ENCODE measurements at regions not wholly inside any gene's neighbourhood (a gene's known extent, or its start where the extent isn't known, plus 50 kb on each side); places are given as distances from the start of the nearest gene placed in this dataset.

DNA sequence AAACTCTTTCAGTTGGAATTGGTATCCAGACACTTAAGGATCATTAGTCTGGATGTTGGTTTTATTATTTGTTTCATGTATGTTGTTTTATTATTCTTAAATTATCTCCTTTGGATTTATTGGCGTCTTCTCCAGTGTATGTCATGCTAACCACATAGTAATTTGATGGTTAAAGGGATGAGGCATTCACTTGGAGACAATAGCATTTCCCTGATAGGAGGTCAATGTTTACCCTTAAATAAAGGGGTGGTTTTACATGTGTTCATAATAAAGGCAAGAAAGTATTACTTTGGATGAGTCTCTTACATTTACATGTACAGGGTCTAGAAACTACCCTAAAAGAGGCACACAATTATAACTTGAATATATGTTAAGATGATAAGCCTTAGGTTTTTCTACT, 51.2 kb upstream of the RNF144B start:
- DNase-seq (ENCODE audit: low spot score) = no peak

DNA sequence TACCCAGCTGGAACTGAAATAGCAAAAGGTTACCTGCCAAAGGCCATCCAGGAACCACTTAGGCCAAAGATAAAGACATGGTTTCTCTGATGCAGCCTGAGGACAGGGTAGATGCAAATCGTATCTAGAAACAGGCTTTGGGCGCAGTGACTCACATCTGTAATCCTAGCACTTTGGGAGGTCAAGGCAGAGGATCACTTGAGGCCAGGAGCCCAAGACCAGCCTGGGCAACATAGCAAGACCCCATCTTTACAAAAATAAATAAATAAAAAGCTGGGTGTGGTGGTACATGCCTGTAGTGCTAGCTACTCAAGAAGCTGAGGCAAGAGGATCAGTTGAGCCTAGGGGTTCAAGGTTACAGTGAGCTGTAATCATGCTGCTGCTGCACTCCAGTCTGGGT, 52.9 kb upstream of the RNF144B start:
- DNase-seq (ENCODE audit: low spot score) = no peak

DNA sequence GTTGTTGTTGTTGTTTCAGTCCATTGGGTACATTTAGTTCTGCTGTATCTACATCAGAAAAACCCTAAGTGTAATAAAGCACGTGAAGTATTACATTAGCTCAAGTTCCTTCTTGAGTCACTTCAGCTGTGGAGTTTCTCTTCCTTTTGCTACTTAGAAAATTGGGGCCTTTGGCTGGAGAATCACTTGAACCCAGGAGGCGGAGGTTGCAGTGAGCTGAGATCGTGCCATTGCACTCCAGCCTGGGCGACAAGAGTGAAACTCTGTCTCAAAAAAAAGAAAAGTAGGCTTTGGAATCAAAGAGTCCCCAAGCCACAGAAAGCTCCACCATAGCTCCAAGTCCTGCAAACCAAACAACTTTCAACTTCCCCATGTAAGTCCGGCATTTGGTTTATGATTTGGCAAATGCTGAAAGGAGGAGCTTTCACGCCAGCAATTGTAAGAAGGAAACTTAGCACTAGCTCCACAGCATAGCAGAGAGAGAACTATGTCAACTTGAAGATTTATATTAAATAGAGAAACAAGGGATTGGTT, 56.5 kb upstream of the RNF144B start:
- DNase-seq (ENCODE audit: low spot score) = no peak

DNA sequence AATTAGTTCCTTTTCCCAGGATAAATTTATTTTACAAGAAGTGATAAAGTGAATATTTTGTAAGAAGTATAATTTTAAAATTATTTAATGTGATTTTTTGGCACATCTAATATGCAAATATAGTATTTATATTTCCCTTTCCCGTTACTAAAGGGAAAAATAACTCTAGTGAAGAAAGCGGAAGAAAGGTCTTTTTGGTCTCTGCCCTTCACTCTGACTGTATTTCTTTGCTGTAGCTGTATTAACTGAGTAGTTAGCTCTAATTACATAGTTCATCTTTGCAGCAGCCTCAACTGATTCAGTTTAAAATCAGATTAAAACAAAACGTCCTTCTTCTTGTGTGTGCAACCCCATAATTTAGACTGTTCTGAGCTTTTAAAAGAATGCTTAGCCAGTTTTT, 57.4 kb upstream of the RNF144B start:
- DNase-seq (ENCODE audit: low spot score) = no peak

DNA sequence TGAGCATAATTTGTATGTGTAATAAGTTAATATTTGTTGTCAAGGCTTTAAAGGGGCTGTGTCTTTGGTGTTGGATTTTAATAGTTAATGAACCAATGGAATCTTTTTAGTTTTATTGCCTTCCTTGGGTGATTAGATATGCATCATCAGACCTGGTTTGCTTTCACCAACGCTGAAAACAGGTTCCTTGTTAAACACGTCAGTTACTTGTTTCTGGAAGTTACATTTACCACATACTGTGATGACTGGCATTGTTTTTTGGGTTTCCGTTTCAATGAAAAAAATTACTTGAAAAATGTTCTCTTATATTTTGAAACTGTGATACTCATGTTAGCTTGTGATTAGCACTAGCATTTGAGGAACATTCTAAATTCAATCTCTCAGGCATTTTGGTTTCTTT, 58.6 kb upstream of the RNF144B start:
- no peak for DNase-seq (ENCODE audit: low spot score)

DNA sequence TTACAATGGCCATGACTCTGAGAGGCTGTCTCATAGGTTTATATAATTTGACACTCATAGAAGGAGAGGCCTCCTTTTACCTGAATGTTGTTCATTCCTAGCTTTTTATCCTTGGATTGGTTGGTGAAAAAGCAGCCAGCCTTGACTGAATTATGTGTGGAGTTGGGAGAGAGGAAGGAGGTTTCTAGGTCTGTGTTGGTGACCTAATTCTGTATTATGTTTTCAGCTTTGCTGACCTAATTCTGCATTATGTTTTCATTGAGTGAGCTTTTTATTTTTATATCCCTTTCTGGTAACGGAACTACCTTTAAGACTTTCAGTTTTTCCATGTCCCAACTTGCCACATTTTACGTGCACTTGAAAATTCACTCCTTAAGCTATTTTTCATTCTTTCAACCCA, 59.1 kb upstream of the RNF144B start:
- no peak for DNase-seq (ENCODE audit: low spot score)

DNA sequence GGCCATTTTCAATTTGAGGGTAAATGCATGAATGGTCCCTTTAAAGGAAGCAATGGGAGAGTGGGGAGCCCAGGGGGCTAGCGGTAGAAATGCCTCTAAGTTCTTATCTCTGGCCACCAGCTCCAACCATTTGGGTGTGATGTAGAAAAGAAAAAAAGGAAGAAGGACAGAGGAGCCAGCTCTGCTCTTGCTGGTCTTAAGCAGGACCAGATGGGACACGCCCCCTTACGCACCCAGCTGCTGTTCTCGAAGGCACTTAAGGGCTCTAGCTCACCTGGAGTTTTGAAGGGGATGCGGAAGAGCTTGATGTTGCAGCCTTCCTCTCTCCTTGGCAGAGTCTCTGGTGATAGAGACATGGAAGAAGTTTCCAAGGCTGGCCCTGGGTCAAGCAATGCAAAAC, 59.5 kb upstream of the RNF144B start:
- no peak for DNase-seq (ENCODE audit: low spot score)

DNA sequence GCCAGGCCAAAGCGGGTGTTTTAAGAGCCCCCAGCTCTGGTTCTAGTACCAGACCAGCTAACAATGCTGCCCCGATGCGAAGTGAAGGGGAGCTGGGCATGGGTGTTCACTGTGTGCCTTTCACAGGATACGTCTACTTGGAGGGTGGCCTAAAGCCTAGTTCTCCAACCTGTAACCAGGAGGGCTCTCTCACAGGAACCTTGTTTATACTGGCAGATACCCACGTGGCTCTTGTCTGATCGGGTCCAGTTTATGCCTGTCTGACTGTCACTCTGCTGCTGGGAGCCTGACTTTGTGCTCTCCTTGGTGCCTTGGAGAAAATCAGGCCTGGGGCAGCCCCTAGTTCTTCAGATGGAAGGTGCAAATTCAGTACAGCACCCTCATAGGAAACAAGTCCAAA, 60.2 kb upstream of the RNF144B start:
- no peak for DNase-seq (ENCODE audit: low spot score)

DNA sequence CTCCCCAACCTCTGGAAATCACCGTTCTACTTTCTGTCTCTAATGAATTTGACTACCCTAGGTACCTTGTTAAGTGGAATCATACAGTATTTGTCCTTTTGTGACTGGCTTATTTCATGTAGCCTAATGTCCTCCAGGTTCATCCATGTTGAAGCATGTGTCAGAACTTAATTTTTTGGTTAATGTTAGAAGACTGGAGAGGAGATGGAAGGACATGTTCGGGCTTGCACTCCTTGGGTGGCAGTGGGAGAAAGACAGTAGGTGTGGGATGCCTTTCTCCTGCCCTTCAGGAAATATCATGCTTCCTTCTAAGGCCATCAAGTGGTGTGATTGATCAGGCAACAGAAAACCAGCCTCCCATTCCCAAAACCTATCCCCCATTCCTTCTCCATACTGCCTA, 61.1 kb upstream of the RNF144B start:
- no peak for DNase-seq (ENCODE audit: low spot score)

DNA sequence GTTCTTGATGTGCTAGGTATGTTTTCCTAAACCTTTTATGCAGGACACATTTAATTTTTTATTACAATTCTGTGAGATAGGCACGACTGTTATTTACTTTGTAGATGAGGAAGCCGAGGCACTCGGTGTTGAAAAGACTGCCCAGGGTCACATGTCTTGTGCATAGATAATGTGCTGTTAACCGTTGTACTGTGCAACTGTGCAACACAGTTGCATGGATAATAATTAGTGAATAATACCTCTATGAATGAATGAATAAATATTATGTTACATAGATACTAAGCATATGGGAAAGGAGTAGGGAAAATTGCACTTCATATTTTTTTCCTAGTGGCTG, 60.3 kb upstream of the DEK start:
- DNase-seq (ENCODE audit: low spot score) = no peak

DNA sequence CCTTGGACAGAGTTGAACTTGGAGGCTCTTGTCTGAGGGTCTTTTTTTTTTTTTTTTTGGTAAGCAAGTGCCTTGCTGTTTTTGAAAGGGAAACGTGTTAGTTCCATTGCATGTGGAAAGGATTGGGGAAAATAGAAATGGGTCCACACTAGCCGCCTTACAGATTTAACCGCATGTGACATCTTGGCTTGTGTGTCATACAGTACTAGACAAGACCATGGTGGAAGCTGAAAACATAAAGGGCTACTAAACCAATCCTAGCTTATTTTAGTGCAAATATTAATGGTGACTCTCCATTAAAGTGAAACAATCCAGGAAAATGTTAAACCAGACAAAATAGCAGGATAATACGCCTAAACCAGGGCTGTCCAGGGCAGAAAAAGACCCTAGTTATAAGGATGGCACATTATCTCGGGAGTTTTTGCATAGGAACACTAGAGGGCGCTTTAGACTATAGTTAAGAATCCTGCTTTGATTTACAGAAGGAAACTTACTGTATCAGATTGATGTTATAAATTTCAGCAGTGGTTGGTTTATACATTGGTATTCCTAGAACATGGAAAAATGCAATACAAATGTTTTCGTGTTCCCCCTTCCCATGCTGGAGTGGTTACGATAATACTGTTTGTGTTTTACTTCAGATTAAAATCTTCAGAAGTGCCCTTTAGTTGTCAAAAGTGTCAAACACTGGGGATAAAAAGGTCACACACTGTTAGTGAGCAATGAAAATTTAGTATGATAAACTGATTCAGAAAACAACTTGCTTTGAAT, 59.8 kb upstream of the DEK start:
- peak; percentile 63 for DNase-seq (ENCODE audit: low spot score)

DNA sequence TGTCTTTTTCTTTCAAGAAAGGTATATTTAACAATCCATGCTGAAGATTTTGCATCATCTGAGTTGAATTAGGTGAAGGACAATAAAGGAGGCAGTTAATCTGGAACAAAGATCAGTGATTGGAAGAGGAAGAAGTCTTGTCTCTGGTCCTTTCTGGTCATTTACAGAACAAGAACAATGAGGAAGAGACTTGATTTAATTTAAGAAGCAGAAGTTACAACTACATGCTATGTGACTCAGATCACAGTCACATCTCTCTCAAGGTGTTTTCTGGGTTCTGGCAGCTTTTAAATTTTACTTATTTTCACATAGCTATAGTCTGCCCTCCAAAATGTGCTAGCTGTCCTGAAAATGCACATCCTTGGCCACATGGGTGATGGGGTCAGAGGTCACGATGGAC, 53.5 kb upstream of the DEK start:
- DNase-seq (ENCODE audit: low spot score) = no peak

DNA sequence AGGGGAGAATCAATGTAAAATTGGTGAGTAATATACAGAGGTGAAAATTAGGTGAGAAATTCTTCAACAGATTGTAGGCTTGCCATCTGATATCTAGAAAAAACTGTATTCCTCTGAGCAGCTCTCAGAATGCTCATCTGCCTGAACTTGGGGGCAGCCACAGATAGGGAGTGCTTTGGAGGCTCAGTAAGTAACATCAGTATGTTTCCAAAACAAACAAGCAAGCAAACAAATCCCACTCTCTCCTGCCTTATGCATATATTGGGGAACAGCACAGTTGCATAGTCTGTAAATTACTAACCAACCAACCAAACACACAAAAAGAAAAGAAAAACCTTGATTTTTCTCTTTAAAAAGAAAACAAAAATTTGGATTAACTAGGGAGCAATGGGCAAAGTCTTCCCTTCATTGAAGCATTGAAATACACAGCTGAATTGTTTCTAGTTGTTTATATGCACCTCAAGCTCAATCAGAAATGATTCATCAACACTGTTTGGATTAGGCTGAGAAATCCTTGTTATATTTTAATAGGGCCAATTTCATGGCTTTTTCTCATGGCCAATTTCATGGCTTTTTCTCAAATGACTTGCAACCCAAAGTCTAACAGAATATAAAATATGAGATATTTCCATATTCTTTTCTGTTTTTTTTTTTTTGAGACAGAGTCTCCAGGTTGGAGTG, 50.1 kb upstream of the DEK start:
- no peak for DNase-seq (ENCODE audit: low spot score)
